GM20000 (cell line): ENCODE measurements at regions not wholly inside any gene's neighbourhood (a gene's known extent, or its start where the extent isn't known, plus 50 kb on each side); places are given as distances from the start of the nearest gene placed in this dataset.
"Not testable (repeated sequence)": the region's sequence is repeated elsewhere in the genome, so short reads cannot be mapped to it uniquely, and the experiment has no call there.

Source experiments
- DNase-seq: peaks from one replicate; pipeline ENCODE4 v3.0.0; 2012; ENCODE audit warnings: low spot score
- TF ChIP-seq, protein P1 (sequence below): IDR thresholded peaks from 2 replicates; pipeline ENCODE4 v1.5.1; 2012; ENCODE audit warnings: mild to moderate bottlenecking, control low read depth; ENCODE audit errors: extremely low read depth, missing control alignments

DNA sequence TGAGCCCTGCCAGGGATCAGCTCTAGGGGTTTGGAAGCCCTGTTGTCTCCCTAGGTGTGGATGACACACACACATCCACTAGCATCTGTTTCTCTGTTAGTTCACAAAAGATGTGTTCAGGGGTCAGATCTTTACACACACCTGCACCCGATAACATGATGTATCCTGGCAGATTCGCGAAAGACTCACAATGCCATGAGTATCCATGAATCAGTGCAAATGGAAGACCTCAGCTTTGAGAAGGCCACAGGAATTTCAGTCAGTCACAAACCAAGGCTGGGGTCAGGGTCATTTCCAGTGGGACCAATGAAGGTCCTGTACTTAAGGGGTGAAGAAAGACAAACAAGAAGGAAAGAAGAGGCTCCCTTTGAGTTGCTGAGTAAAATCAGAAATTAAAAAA is 898.2 kb downstream of the UQCRFS1 start:
- TF ChIP-seq, protein P1, sequence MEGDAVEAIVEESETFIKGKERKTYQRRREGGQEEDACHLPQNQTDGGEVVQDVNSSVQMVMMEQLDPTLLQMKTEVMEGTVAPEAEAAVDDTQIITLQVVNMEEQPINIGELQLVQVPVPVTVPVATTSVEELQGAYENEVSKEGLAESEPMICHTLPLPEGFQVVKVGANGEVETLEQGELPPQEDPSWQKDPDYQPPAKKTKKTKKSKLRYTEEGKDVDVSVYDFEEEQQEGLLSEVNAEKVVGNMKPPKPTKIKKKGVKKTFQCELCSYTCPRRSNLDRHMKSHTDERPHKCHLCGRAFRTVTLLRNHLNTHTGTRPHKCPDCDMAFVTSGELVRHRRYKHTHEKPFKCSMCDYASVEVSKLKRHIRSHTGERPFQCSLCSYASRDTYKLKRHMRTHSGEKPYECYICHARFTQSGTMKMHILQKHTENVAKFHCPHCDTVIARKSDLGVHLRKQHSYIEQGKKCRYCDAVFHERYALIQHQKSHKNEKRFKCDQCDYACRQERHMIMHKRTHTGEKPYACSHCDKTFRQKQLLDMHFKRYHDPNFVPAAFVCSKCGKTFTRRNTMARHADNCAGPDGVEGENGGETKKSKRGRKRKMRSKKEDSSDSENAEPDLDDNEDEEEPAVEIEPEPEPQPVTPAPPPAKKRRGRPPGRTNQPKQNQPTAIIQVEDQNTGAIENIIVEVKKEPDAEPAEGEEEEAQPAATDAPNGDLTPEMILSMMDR = no peak
- no peak for DNase-seq

DNA sequence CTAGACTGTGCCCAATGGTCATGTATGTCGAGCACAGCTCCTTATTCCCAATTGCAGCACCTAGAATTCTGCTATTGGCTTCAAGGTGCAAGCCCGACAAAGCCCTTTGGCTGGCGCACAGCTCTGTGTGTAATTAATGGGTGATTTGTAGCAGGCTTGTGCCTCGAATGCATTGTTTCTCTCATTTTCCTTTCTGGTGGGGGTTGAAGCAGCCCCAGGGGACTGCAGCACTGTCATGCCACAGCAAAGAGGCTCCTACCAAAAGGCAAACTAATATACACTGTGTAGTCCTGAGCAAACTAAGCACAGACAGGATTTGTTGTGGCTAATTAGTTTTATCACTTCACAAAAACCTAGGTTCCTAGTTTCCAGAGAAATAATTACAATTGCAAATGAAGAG is 898.7 kb downstream of the UQCRFS1 start:
- no peak for DNase-seq
- TF ChIP-seq, protein P1 = no peak

DNA sequence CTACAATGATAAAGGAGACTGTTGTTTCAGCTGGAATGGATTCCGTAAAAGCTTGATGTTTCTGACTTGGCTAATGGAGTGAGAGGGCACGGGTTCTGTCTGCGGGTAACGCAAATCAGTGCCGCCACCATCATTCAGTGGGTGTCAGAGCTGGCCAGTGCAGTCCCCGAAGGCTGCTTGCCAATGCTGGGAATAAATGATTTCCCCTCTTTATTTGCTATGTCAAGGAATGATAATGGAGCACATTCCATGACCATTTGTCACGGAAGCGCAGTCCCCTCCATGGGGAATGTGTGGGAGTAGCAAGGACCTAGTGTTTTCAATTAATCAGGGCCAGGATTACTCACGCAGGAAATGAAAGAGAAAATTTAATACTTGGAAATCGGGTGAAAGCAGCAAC is 899.3 kb downstream of the UQCRFS1 start:
- TF ChIP-seq, protein P1 = no peak
- DNase-seq = no peak

DNA sequence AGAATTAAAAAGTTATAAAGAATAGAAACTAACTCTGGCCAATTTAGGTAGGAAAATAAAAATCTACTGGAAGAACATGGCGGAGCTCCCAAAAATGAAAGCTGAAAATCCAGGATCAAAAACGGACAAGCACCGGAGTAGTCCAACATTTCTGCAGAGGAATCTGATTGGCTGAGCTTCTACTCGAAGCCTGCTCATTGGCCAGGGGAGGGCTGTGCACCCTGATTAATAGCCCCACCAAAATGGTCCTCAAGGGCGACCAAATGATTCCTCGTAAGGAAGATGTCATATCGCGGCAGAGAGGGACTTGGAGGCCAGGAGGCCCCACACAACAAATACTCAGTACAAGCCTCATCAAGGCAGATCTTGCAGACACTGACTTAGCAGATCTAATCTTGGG is 900.7 kb downstream of the UQCRFS1 start:
- TF ChIP-seq, protein P1 = no peak

DNA sequence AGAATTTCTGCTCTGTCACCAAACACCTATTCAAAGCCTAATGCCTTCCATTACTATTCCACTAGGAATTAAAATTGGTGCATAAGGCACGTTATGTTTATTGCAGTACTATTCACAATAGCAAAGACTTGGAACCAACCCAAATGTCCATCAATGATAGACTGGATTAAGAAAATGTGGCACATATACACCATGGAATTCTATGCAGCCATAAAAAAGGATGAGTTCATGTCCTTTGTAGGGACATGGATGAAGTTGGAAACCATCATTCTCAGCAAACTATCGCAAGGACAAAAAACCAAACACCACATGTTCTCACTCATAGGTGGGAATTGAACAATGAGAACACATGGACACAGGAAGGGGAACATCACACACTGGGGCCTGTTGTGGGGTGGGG is 902.1 kb downstream of the UQCRFS1 start:
- not testable (repeated sequence) for DNase-seq

More for the DNA sequence above, 900.7 kb downstream of the UQCRFS1 start:
- DNase-seq = no peak

DNA sequence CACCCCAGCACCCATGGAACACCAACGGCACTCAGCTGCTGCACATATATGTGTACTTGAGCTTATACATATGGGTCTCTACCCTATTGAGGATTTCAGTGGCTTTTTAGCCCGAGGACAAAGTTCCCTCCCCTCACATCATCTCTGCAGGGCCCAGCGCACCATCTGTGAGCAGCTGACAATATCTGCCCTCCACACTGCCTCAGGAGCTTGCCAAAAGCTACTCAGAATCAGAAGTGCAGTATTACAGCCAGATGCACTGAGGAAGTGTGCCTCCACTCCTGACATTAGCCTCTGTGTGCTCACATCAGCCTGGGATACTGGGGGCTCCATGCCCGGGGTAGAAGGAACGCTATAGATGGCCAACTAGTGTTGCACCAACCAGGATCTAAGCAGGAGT is 903.9 kb downstream of the UQCRFS1 start:
- no peak for DNase-seq
- TF ChIP-seq, protein P1 = no peak

DNA sequence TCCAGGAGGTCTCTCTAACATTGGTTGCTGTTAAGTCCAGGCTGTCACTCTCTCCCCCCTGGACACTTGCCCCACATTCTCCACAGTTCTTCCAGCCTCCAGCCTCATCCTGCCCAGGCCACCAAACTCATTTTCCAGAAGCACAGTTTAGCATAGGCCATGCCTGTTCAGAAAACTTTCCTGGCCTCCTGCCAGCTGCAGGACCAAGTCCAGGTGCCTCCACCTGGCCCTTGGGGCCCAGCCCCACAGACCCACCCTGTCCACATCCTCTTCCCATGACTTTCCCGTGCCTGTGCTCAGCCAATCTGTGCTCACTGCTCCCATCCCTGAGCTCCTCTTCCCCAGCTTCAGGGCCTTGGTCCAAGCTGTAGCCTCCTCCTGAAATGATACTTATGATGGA is 905.0 kb downstream of the UQCRFS1 start:
- TF ChIP-seq, protein P1 = no peak
- no peak for DNase-seq

DNA sequence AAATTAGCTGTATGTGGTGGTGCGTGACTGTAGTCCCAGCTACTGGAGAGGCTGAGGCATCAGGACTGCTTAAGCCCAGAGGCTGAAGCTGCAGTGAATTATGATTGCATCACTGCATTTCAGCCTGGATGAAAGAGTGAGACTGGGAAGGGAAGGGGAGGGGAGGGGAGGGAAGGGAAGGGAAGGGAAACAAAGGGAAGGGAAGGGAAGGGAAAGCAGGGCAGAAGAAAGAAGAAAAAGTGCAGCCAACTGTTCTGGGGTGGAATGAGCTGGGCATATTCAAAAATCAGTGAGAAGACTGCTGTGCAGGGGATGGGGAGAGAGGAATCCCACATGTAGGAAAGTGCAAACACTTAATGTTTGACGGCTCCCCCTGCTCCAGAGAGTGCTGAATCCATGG is 905.5 kb downstream of the UQCRFS1 start:
- TF ChIP-seq, protein P1 = no peak
- no peak for DNase-seq
